Naive thymus-derived CD8-positive, alpha-beta T cell (primary cell): ENCODE measurements at regions not wholly inside any gene's neighbourhood (a gene's known extent, or its start where the extent isn't known, plus 50 kb on each side); places are given as distances from the start of the nearest gene placed in this dataset.

Experiments
- ATAC-seq, 2 donors: fragments of 150-1000 bp; cut with Tn5 transposase in 1 of 2; sonication (Bioruptor Pico), chemical (Tn5 transposase) in 1 of 2; 1 replicate in 1 of 2; 2 replicates in 1 of 2; pipeline ENCODE4 v1.10.0; 2021; ENCODE audit warnings: mild to moderate bottlenecking in 2 of 2, moderate library complexity in 2 of 2
- POLR2A ChIA-PET: fragments of 350-600 bp; sonication (Branson Sonifier 250); formaldehyde crosslinking; loops from one replicate; lab custom pipeline; 2021; ENCODE audit warnings: antibody characterized with exemption; lab: Charles Lee
- DNase-seq, 10 donors: peaks; one replicate each; pipeline versions ENCODE4 v3.0.0 to v3.0.0-alpha.2; 2020 to 2022
- H3K27ac Mint-ChIP-seq, 10 donors: one replicate each; pipeline ENCODE4 v1.8.0; 2020 to 2022; ENCODE audit warnings: mild to moderate bottlenecking in 10 of 10, mixed read lengths in 10 of 10, moderate library complexity in 4 of 10, inconsistent platforms in 1 of 10
- H3K27me3 Mint-ChIP-seq, 5 donors: one replicate each; pipeline ENCODE4 v1.8.0; 2021 to 2022; ENCODE audit warnings: mixed read lengths in 5 of 5
- H3K36me3 Mint-ChIP-seq, 3 donors: one replicate each; pipeline ENCODE4 v1.8.0; 2020 to 2022; ENCODE audit warnings: mixed read lengths in 3 of 3, mild to moderate bottlenecking in 2 of 3, inconsistent platforms in 1 of 3
- H3K4me1 Mint-ChIP-seq, 4 donors: one replicate each; pipeline ENCODE4 v1.8.0; 2021 to 2022; ENCODE audit warnings: mixed read lengths in 4 of 4
- H3K4me3 Mint-ChIP-seq, 10 donors: one replicate each; pipeline ENCODE4 v1.8.0; 2020 to 2022; ENCODE audit warnings: mild to moderate bottlenecking in 10 of 10, mixed read lengths in 10 of 10, moderate library complexity in 6 of 10, inconsistent platforms in 1 of 10
- H3K9me3 Mint-ChIP-seq, 9 donors: one replicate each; pipeline ENCODE4 v1.8.0; 2020 to 2022; ENCODE audit warnings: mixed read lengths in 9 of 9, mild to moderate bottlenecking in 3 of 9, inconsistent platforms in 1 of 9, moderate library complexity in 1 of 9

DNA sequence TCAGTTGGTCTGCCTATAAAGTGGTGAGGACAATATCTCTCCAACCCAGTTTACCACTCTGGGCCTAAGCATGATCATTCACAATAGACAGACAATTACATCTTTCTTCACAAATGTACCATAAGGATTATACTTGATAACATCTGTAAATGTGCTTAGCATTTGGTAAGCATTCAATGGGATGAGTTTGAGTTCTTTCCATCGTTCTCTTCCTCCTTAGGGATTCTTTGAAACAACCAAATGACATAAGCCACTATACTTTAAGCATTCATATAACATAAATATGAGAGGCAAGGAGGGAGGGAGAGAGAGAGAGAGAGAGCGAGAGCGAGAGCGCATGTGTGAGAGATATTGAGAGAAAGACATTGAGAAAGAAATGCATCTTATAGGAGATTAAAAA lies 303.3 kb upstream of the CBLB start:
- POLR2A ChIA-PET: no interaction called here
- Mint-ChIP-seq H3K9me3 (no peaks in the 10 kb centered on the region), H3K36me3 (no peaks in the 10 kb centered on the region), H3K4me3 (peak overlapping the region in 7 of 10 donors; percentile 10 to 67 (median 30)), H3K27ac (peak overlapping the region in 7 of 10 donors; percentile 12 to 85 (median 32)), H3K27me3 (no peaks in the 10 kb centered on the region), H3K4me1 (peaks cover 19 to 59% (median 49%) of the 10 kb centered on the region in 4 donors)
- no peak for ATAC-seq
- no peak for DNase-seq

DNA sequence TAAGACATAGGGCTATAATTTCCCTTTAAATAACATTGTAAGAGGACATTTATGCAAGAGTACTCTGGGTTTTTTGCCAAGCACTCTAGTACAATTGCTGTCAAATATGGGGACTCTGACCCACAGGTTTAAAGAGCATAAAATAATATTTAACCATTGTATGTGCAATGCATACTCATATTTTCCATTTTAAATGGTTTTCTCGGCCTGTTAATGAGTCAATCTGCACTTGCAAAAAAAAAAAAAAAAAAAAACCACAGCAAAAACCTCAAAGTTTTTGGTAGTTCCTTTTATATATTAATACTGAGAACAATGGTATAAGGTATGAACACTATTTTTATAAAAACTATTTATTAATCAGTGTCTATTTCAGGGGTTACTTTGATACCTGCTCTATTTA lies 304.0 kb upstream of the CBLB start:
- Mint-ChIP-seq H3K27me3 (no peaks in the 10 kb centered on the region), H3K4me3 (peak overlapping the region in 2 of 10 donors; percentile 11 to 16), H3K36me3 (no peaks in the 10 kb centered on the region), H3K9me3 (no peaks in the 10 kb centered on the region), H3K27ac (peak overlapping the region in 1 of 10 donors; percentile 32), H3K4me1 (peaks cover 19 to 64% (median 51%) of the 10 kb centered on the region in 4 donors)
- POLR2A ChIA-PET: no interaction called here
- DNase-seq (no peak), ATAC-seq (peak in 1 of 2 donors; percentile 7)

DNA sequence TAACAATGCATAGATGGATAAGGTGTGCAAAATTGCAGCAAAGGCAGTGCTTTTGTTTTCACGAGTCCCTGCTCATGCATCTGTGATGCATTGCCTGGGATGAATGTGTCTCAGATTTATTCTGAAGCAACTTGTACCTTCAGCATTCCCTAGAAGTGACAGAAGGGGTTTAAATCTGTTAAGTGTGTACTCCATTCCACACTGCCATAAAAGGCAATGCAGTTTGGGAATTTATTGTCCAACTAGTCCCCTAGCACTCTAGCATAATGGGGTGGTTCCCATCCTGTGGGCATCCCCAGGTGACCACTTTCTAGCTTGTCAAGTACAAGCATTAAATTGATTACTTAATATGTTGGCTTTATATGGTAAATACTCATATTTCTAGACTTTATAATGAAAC lies 306.5 kb upstream of the CBLB start:
- ATAC-seq: no peak
- Mint-ChIP-seq H3K27ac (peak overlapping the region in 9 of 10 donors; percentile 48 to 96 (median 90)), H3K4me1 (peaks cover 29 to 76% (median 59%) of the 10 kb centered on the region in 4 donors), H3K9me3 (no peaks in the 10 kb centered on the region), H3K36me3 (no peaks in the 10 kb centered on the region), H3K4me3 (peak overlapping the region in 3 of 10 donors; percentile 6 to 50 (median 15)), H3K27me3 (no peaks in the 10 kb centered on the region)
- DNase-seq: no peak
- POLR2A ChIA-PET: no interaction called here

DNA sequence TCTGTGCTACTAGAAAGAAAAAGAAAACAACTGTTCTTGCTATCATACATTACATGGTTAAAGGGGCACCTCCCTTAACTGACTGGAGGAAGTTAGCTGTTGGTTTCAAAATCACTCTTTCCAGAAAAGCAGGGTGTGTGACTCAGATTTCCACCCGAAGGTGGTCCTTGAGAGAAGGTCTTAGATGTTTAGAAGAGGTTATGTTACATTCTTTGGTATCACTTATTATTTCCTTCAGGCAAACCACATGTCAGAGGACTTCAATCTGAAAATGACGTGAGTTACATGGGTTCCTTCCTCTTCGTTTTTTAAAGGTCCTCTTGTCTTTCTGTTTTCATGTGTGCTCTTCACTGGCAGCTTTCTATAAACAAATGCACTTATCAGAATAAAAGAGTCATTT lies 307.9 kb upstream of the CBLB start:
- Mint-ChIP-seq H3K36me3 (no peaks in the 10 kb centered on the region), H3K9me3 (no peaks in the 10 kb centered on the region), H3K4me3 (peak overlapping the region; percentile 20 to 76 (median 64)), H3K27me3 (no peaks in the 10 kb centered on the region), H3K27ac (peak overlapping the region; percentile 29 to 96 (median 90)), H3K4me1 (peaks cover 24 to 68% (median 57%) of the 10 kb centered on the region in 4 donors)
- ATAC-seq (peak; percentile 93 to 96), DNase-seq (peak in 9 of 10 donors; percentile 35 to 86 (median 61))
- POLR2A ChIA-PET: interaction anchor here (1.3 kb wide), 1 partner anchor 309 kb away, joined by 3 read pairs; no protein-coding TSS in a partner anchor

DNA sequence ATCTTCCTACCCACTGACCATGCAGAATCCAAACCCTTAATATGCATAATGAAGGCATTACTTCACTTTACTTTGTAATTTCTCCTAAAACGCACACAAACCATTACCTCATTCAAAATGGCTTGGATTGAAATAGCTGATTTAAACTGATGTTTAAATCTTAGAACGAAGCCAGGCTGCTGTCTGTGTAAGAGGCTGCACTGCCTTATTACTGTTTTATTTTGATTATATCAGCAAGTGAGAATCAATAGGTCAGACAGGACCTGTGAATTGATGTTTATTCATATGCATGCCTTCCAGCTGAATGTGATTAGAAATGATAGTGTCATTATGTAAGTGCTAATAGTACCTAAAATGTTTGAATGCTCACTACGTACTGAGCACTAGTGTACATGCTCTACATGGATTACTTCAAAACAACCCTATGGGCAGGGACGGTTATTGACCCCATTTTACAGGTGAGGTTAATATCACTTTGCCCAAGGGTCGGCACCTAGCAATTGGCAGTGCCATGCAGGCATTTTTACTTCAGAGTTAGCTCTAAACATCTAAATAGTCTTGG lies 314.2 kb upstream of the CBLB start:
- H3K4me3 Mint-ChIP-seq: no peak overlapping the region
- H3K4me1 Mint-ChIP-seq: peaks cover 18 to 48% (median 42%) of the 10 kb centered on the region in 4 donors
- POLR2A ChIA-PET: no interaction called here

DNA sequence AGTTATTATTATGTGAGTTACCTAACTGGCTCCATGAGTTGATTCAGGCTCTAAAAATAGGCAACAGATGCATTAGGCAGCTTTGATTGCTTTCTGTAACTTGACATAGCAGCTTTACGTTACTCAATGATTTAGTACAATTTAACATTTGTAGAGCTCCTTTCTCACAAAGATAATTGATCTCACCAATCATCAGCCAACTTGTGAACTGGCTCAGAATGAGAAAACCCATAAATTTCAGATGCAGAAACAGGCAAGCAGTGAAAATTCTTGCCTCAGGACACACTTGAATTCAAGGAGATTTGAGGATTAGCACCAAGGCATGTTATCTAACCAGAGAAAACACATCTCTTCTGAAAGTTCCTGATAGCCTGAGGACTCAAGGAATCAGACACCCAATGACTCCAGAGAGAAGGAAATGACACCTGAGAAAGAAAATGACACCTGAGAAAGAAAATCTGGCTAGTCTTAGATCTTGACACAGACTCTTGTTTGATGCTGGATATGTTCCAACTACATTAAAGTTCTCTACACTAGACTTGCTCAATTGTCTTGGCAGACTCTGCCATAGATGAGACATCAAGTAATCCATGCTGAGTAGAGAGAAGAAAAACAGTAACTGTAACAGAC lies 315.1 kb upstream of the CBLB start:
- H3K4me3 Mint-ChIP-seq: peak overlapping the region in 2 of 10 donors; percentile 8 to 31
- ATAC-seq: peak; percentile 75 to 85
- H3K36me3 Mint-ChIP-seq: no peaks in the 10 kb centered on the region

More for the DNA sequence above, 314.2 kb upstream of the CBLB start:
- Mint-ChIP-seq H3K27ac (peak overlapping the region in 3 of 10 donors; percentile 4 to 88 (median 16)), H3K36me3 (no peaks in the 10 kb centered on the region), H3K27me3 (no peaks in the 10 kb centered on the region), H3K9me3 (no peaks in the 10 kb centered on the region)
- ATAC-seq (no peak), DNase-seq (no peak)

DNA sequence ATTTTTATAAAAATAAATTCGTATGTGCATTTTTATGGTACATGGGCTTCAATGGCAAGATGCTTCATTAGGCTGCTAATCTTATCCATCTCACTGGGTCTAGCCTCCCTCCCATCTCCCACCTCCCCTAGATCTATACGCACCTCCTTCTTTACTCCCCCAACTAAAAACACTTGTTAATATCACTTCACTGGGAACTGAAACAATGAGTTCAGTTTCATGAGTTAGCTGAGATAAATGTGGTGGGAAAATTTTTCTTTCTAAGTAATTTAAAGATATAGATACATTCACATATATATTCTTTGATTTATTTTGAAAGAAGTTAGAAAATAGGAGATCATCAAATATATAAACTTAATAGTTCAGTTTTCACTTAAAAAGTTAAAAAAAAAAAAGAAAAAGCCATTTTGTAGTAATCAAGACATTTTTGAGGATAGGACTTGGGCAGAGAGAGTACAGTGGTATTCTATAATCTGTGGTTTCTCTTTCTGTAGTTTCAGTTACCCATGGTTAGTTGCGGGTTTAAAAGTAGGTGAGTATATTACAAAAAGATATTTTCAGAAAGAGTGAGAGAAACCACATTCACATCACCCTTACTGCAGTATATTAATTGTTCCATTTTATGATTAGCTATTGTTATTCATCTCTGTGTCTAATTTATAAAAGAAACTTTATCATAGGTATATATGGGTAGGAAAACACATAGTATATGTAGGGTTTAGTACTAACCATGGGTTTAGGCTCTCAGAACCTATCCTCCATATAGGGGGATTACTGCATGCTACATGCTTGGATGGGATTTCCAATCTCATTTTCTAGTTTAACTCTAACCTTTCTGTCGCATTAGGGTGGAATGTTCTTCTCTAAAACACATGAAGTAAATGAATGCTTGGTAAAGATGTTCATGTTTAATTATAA lies 316.0 kb upstream of the CBLB start:
- POLR2A ChIA-PET: no interaction called here
- DNase-seq: no peak
- Mint-ChIP-seq H3K4me1 (peaks cover 9 to 37% (median 32%) of the 10 kb centered on the region in 4 donors), H3K27me3 (no peaks in the 10 kb centered on the region), H3K9me3 (no peaks in the 10 kb centered on the region), H3K27ac (peak overlapping the region in 7 of 10 donors; percentile 7 to 88 (median 32)), H3K36me3 (no peaks in the 10 kb centered on the region), H3K4me3 (peak overlapping the region in 6 of 10 donors; percentile 15 to 34 (median 30))
- ATAC-seq: peak; percentile 66 to 74

More for the DNA sequence above, 315.1 kb upstream of the CBLB start:
- DNase-seq: peak in 2 of 10 donors; percentile 13 to 20
- H3K9me3 Mint-ChIP-seq: no peaks in the 10 kb centered on the region
- peaks cover 14 to 43% (median 36%) of the 10 kb centered on the region in 4 donors for H3K4me1 Mint-ChIP-seq
- H3K27ac Mint-ChIP-seq: peak overlapping the region in 7 of 10 donors; percentile 2 to 88 (median 16)
- no peaks in the 10 kb centered on the region for H3K27me3 Mint-ChIP-seq
- POLR2A ChIA-PET: no interaction called here

DNA sequence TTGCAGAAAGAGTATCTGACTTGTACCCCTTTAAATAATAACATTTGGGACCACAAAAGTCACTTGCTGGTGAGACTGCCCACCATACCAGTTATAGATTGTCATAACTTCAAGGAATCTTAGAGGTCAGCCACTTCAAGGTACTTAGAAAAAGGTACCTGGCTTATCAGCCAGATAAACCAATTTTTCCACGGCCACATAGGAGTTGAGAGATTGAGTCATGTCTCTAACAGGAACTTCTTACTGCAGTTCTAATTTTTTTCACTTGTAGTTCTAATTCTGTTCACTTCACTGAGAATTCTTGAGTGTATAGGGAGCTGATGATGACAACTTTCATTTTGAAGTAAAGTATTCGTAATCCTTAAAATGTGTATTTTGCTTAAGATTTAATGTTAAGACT lies 317.1 kb upstream of the CBLB start:
- Mint-ChIP-seq H3K4me1 (peaks cover 12 to 33% (median 31%) of the 10 kb centered on the region in 4 donors), H3K27ac (peak overlapping the region in 2 of 10 donors; percentile 2 to 13), H3K27me3 (no peaks in the 10 kb centered on the region), H3K9me3 (no peaks in the 10 kb centered on the region), H3K36me3 (no peaks in the 10 kb centered on the region), H3K4me3 (no peak overlapping the region)
- POLR2A ChIA-PET: interaction anchor here (0.6 kb wide), 1 partner anchor 353 kb away, joined by 3 read pairs; no protein-coding TSS in a partner anchor
- DNase-seq: no peak
- no peak for ATAC-seq

DNA sequence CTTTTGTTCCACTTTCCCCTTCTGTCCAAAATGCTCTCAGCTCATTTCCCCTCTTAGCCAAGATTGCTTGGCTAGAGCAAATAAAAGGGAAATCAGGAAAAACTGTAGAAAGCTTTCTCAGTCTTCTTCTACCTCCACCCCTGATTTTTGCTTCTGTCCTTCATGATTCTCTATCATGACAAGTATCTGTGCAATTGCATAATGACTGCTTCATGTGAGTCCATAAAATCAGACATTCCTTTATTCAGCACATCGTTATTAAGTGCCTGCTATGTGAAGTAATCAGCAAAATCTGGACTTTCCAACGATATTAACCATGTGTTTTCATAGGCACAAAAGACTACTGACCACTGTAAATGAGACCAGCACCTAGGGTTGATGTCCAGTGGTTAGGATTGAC lies 321.5 kb upstream of the CBLB start:
- ATAC-seq (no peak), DNase-seq (no peak)
- H3K27me3 Mint-ChIP-seq: no peaks in the 10 kb centered on the region
- peaks cover 4 to 15% (median 11%) of the 10 kb centered on the region in 4 donors for H3K4me1 Mint-ChIP-seq
- H3K27ac Mint-ChIP-seq: no peak overlapping the region
- H3K9me3 Mint-ChIP-seq: peaks cover 0 to 11% (median 3%) of the 10 kb centered on the region in 9 donors
- POLR2A ChIA-PET: no interaction called here
- no peak overlapping the region for H3K4me3 Mint-ChIP-seq
- peaks cover 0 to 5% (median 5%) of the 10 kb centered on the region in 3 donors for H3K36me3 Mint-ChIP-seq

DNA sequence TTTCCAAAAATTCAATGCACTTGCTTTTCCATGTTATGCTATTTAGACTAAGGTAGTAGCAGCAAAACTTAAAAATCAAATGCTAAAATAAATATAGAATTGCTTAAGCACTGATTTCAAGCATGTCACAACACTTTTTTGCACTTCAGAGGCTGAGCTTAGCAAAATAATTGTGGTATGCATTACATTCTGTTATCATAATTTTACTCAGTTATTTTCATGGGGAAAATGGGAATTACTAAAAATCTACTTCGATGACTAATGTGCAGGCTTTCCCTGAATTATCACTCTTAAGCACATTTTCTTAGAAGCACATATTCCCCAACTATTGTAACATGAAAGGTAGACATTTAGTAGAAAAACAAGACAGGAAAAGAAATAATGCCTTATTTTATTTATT lies 322.4 kb upstream of the CBLB start:
- peaks cover 0 to 5% (median 5%) of the 10 kb centered on the region in 3 donors for H3K36me3 Mint-ChIP-seq

DNA sequence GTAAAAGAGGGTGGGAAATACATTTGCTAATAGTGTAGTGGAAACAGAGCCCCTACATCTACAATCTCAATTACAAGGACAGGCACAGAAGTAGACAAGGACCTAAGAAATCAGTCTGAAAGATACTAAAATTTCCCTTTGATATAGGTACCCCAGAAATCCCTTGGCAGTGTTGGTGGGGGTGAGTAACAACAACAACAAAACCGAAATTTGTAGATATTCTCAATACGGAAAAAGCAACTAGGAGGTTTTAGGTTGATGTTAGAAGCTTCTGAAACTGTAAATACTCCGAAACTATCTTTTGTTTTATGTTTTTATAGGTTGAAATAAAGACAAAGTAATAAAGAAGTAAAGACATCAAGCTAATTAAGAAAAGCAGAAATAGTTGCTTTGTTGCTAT lies 323.1 kb upstream of the CBLB start:
- H3K36me3 Mint-ChIP-seq: peaks cover 0 to 7% (median 5%) of the 10 kb centered on the region in 3 donors
- no peaks in the 10 kb centered on the region for H3K27me3 Mint-ChIP-seq
- no peak for DNase-seq
- no peak overlapping the region for H3K27ac Mint-ChIP-seq
- H3K4me1 Mint-ChIP-seq: peaks cover 0 to 12% (median 3%) of the 10 kb centered on the region in 4 donors
- POLR2A ChIA-PET: no interaction called here
- peaks cover 0 to 14% (median 3%) of the 10 kb centered on the region in 9 donors for H3K9me3 Mint-ChIP-seq
- H3K4me3 Mint-ChIP-seq: no peak overlapping the region
- ATAC-seq: no peak

More for the DNA sequence above, 322.4 kb upstream of the CBLB start:
- POLR2A ChIA-PET: no interaction called here
- Mint-ChIP-seq H3K27ac (no peak overlapping the region), H3K4me1 (peaks cover 2 to 11% (median 2%) of the 10 kb centered on the region in 4 donors), H3K27me3 (no peaks in the 10 kb centered on the region), H3K9me3 (peaks cover 0 to 11% (median 3%) of the 10 kb centered on the region in 9 donors), H3K4me3 (no peak overlapping the region)
- ATAC-seq (no peak), DNase-seq (no peak)

DNA sequence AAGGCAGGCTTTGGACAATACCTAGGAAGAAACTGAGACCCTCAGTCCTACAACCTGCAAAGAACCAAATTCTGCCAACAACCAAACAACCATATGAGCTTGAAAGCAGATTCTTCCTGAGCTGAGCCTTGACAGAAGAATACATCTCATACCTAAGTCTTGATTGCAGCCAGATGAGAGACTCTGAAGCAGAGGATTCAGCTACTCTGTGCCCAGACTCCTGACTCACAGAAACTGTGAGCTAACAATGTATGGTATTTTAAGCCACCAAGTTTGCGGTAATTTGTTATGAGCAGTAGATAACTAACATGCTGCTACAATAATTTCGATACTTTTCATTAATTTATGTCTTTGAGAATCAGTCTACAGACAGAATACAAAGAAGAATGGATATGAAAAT lies 325.1 kb upstream of the CBLB start:
- H3K4me3 Mint-ChIP-seq: no peak overlapping the region
- ATAC-seq: no peak
- peak overlapping the region in 1 of 10 donors; percentile 16 for H3K27ac Mint-ChIP-seq
- peaks cover 0 to 7% (median 5%) of the 10 kb centered on the region in 3 donors for H3K36me3 Mint-ChIP-seq
- POLR2A ChIA-PET: interaction anchor here (0.6 kb wide), 1 partner anchor 537 kb away, joined by 4 read pairs; no protein-coding TSS in a partner anchor
- peaks cover 12 to 25% (median 13%) of the 10 kb centered on the region in 4 donors for H3K4me1 Mint-ChIP-seq
- no peaks in the 10 kb centered on the region for H3K27me3 Mint-ChIP-seq
- no peak for DNase-seq
- peaks cover 0 to 22% (median 3%) of the 10 kb centered on the region in 9 donors for H3K9me3 Mint-ChIP-seq
